ENCODE measurements at regions not wholly inside any gene's neighbourhood (a gene's known extent, or its start where the extent isn't known, plus 50 kb on each side); places are given as distances from the start of the nearest gene placed in this dataset.

DNA sequence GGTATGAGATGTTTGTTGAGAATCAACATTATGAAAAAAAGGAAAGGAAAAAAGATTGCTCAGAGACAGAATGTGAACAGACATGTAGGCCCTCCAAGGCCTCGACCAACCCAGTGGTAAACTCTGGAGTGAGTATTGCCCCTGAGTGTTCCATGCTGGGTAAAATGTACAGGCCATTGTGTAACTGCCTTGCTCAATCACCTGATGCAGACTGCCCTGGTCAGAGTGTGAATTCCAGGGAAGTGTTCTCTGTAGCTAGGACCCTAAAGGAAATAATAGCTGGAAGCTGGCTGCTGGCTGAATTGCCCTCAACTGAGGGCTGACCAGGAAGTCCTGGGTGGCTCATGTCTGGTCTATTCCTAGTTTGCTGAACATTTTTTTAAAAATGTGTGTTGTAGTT, 1081.4 kb upstream of the LRFN5 start:
- TF ChIP-seq, protein P1, sequence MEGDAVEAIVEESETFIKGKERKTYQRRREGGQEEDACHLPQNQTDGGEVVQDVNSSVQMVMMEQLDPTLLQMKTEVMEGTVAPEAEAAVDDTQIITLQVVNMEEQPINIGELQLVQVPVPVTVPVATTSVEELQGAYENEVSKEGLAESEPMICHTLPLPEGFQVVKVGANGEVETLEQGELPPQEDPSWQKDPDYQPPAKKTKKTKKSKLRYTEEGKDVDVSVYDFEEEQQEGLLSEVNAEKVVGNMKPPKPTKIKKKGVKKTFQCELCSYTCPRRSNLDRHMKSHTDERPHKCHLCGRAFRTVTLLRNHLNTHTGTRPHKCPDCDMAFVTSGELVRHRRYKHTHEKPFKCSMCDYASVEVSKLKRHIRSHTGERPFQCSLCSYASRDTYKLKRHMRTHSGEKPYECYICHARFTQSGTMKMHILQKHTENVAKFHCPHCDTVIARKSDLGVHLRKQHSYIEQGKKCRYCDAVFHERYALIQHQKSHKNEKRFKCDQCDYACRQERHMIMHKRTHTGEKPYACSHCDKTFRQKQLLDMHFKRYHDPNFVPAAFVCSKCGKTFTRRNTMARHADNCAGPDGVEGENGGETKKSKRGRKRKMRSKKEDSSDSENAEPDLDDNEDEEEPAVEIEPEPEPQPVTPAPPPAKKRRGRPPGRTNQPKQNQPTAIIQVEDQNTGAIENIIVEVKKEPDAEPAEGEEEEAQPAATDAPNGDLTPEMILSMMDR (conservative IDR thresholded peaks at IDR 0.05), result no peak
- no peak for TF ChIP-seq ZFX (IDR thresholded peaks at IDR 0.05)

Data from C4-2B (cell line).